HG03575 (cell line): ENCODE measurements at regions not wholly inside any gene's neighbourhood (a gene's known extent, or its start where the extent isn't known, plus 50 kb on each side); places are given as distances from the start of the nearest gene placed in this dataset.
"Not testable (repeated sequence)": the region's sequence is repeated elsewhere in the genome, so short reads cannot be mapped to it uniquely, and the experiment has no call there.

Source experiments
- ATAC-seq: cut with Tn5 transposase; IDR thresholded peaks from one replicate; pipeline ENCODE4 v1.9.1; 2021; ENCODE audit not compliant: unreplicated experiment, insufficient number of reproducible peaks, low FRiP score; ENCODE audit errors: extremely low read depth

DNA sequence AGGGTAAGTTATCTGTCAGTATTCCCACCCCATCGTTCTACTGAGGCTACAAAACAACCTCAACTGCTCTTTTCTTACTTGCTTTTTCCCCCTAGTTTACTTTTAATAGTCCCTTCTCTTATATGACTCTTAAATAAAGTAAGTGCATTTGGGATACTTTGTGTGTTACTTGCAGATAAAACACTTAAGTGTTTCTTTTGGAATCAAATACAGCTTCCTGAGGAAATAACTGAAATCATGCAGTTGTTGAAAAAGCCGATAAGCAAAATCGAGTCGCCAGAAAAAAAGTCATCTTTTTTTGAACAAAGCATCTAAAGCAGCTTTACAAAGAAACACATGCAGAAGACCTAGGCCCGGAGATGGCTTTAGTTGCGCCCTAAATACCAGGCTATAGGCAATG is 53.5 kb upstream of the EPB41L4A start:
- no peak for ATAC-seq

GRCh38 chr5:112473989-112474388 is 54.9 kb upstream of the EPB41L4A start:
- ATAC-seq = no peak

GRCh38 chr5:112475747-112476365 is 56.8 kb upstream of the EPB41L4A start:
- ATAC-seq = no peak

GRCh38 chr5:112479418-112479817 is 60.3 kb upstream of the EPB41L4A start:
- ATAC-seq = no peak

DNA sequence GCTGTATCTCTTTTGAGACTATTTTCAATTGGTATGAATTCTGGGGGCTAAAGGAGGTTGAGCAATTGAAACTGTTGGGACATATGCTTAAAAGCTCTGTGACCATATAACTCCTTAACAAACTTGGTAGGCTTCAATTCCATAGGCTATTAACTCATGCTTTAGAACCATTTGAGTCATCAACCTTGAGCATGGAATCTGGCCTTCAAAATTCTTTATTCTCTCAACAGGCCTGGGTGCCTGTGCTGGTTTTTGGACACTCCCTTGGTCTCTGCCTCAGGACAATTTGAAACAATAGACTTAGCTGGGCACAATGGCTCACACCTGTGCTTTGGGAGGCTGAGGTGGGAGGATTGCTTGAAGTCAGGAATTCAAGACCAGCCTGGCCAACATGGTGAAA is 61.4 kb upstream of the EPB41L4A start:
- ATAC-seq = no peak

GRCh38 chr5:112483704-112484103 is 64.6 kb upstream of the EPB41L4A start:
- ATAC-seq = no peak

DNA sequence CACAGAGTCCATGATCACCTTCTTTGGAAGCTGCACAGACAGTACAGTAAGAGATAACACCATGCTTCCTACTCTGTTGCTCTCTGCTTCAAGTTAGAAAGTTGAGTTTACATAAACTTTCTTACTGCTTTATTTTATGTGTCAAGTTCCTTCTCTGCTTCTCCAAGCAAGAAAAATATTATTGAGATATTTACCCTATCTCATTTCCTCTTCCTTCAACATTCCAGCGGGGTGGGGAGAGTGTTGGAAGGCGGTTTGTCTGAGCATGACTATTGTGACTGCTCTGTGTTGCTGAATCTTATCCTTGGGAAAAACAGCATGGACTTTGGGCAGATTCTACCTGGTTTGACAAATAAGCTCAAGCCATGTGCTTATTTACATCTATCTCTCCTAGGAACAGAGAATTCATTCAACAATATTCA is 66.9 kb upstream of the EPB41L4A start:
- no peak for ATAC-seq

- ATAC-seq = no peak
Measured at GRCh38 chr5:112491257-112491656, 72.2 kb upstream of the EPB41L4A start.

GRCh38 chr5:112492291-112492690 is 73.2 kb upstream of the EPB41L4A start:
- ATAC-seq = peak; percentile 82

DNA sequence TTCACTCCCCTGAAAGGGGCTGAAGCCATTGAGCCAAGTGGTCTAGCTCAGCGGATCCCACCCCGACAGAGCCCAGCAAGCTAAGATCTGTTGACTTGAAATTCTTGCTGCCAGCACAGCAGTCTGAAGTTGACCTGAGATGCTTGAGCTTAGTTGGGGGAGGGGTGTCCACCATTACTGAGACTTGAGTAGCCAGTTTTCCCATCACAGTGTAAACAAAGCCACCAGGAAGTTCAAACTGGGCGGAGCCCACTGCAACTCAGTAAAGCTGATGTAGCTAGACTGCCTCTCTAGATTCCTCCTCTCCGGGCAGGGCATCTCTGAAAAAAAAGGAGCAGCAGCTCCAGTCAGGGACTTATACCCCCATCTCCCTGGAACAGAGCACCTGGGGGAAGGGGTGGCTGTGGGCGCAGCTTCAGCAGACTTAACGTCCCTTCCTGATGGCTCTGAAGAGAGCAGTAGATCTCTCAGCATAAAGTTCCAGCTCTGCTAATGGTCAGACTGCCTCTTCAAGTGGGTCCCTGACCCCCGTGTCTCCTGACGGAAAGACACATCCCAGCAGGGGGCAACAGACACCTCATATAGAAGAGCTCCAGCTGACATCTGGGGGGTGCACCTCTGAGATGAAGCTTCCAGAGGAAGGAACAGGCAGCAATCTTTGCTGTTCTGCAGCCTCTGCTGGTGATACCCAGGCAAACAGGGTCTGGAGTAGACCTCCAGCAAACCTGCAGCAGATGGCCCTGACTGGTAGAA is 84.8 kb upstream of the EPB41L4A start:
- ATAC-seq = not testable (repeated sequence)

GRCh38 chr5:112509097-112509496 is 90.0 kb upstream of the EPB41L4A start:
- ATAC-seq = not testable (repeated sequence)

GRCh38 chr5:112511920-112512319 is 92.8 kb upstream of the EPB41L4A start:
- ATAC-seq = no peak

- ATAC-seq = no peak
Measured at GRCh38 chr5:112512901-112513300, 93.8 kb upstream of the EPB41L4A start.

DNA sequence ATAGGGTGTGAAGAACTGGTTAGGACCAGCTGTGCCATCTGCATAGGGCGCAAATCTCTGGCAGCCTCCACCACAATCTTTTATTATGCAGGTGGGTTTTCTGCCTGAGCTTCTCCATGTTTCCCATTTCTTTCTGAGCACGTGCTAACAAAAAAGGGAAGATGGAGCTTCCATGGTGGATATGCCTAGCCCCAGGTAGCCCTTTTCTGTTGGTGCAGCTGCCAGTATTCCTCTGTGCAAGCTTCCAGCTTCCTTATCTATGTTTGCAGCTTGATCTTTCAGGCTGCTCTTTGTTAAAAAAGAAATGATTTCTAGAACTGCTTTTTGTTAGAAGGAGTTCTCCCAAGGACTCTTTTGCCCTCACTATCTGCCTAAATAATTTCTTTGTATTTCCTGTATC is 95.0 kb upstream of the EPB41L4A start:
- ATAC-seq = no peak

- not testable (repeated sequence) for ATAC-seq
Measured at GRCh38 chr5:112520474-112520873, 101.4 kb upstream of the EPB41L4A start.

DNA sequence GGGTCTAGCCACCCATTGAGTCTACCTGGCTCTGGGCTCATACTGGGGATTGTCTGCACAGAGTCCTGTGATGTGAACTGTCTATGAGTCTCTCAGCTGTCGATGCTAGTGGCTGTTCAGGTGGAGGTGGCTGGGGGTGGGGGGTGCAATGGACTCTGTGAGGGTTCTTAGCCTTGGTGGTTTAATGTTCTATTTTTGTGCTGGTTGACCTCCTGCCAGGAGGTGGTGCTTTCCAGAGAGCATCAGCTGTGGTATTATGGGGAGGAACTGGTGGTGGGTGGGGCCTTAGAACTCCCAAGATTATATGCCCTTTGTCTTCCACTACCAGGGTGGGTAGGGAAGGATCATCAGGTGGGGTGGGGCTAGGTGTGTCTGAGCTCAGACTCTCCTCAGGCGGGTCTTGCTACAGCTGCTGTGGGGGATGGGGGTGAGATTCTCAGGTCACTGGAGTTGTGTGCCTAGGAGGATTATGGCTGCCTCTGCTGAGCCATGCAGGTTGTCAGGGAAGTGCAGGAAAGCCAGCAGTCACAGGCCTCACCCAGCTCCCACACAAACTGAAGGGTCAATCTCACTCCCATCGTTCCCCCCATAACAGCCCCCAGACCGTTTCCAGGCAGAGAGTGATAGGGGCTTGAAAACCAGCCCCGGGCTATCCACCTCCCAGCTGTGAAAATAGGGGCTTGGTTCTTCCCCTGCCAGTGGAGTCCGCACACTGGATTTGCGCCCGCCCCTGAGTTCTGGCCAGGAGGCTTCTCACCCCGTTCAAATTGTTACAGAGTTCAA is 104.0 kb upstream of the EPB41L4A start:
- not testable (repeated sequence) for ATAC-seq

DNA sequence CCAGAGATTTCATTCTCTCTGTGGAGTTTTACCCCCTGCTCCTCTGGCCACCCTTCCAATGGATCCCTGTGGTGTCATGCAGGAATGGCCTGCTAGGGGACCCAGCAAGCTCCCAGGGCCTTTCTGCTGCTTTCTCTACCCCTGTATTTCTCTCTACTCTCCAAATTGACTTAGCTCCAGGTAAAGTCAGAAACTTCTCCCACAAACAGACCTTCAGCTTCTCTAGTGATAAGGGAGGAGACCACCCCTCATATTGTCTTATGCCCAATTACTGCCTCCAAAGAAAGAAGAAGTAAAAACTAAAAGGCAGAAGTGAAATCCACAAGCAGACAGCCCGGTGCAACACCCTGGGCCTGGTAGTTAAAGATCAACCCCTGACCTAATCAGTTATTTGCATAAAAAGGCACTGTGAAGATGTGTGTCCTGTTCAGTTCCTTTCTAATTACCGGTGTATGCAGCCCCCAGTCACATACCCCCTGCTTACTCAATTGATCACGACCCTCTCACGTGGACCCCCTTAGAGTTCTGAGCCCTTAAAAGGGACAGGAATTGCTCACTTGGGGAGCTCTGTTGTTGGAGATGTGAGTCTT is 104.7 kb upstream of the EPB41L4A start:
- ATAC-seq = not testable (repeated sequence)

DNA sequence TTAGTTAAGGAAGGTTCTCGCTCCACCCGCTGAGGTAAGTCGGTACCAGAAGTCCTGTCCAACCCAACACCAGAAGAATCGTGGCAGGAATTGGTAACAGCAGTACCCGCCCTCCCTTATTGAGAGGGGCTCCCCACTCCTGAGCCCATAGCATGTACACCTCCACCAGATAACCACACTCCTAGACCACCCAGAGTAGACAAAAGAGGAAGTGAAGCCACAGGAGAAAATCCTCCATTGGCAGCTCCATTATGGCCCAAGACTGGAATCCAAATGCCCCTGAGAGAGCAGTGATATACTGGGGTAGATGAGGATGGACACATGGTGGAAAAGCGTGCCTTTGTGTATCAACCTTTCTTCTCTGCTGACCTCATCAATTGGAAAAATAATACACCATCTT is 106.1 kb upstream of the EPB41L4A start:
- ATAC-seq = no peak

- no peak for ATAC-seq
Measured at GRCh38 chr5:112528928-112529327, 109.9 kb upstream of the EPB41L4A start.

GRCh38 chr5:112529525-112529924 is 110.4 kb upstream of the EPB41L4A start:
- ATAC-seq = no peak
